ENCODE measurements at regions not wholly inside any gene's neighbourhood (a gene's known extent, or its start where the extent isn't known, plus 50 kb on each side); places are given as distances from the start of the nearest gene placed in this dataset.

GRCh38 chr2:762646-763045, 85.4 kb upstream of the TMEM18 start:
- Histone ChIP-seq H3K9me3 (no peaks in the 10 kb centered on the region), H3K36me3 (no peaks in the 10 kb centered on the region), H3K4me1 (no peaks in the 10 kb centered on the region), H3K4me3 (no peak overlapping the region), H3K27me3 (no peaks in the 10 kb centered on the region), H3K27ac (no peak overlapping the region)
- TF ChIP-seq POLR2A (IDR thresholded peaks at IDR 0.05) (no peak), CTCF (IDR thresholded peaks at IDR 0.05) (no peak)
- intact Hi-C loops (cut with DNase I; ENCODE audit: low total_unique reads) = no loop called here
- DNase-seq = no peak

- Histone ChIP-seq H3K36me3 (no peaks in the 10 kb centered on the region), H3K27me3 (no peaks in the 10 kb centered on the region), H3K4me1 (no peaks in the 10 kb centered on the region), H3K27ac (no peak overlapping the region), H3K9me3 (no peaks in the 10 kb centered on the region), H3K4me3 (no peak overlapping the region)
- DNase-seq = no peak
- intact Hi-C loops (cut with DNase I; ENCODE audit: low total_unique reads) = no loop called here
- TF ChIP-seq CTCF (IDR thresholded peaks at IDR 0.05) = no peak
- no peak for TF ChIP-seq POLR2A (IDR thresholded peaks at IDR 0.05)
Observed at GRCh38 chr2:761384-761783, 84.2 kb upstream of the TMEM18 start.

- no peak for DNase-seq
- intact Hi-C loops (cut with DNase I; ENCODE audit: low total_unique reads) = no loop called here
Observed at GRCh38 chr2:760001-760400, 82.8 kb upstream of the TMEM18 start.

GRCh38 chr2:758073-758820, 81.0 kb upstream of the TMEM18 start:
- TF ChIP-seq POLR2A (IDR thresholded peaks at IDR 0.05) (no peak), CTCF (IDR thresholded peaks at IDR 0.05) (no peak)
- no peak overlapping the region for H3K27ac ChIP-seq
- no peaks in the 10 kb centered on the region for H3K4me1 ChIP-seq
- no peaks in the 10 kb centered on the region for H3K9me3 ChIP-seq
- H3K27me3 ChIP-seq = no peaks in the 10 kb centered on the region
- intact Hi-C loops (cut with DNase I; ENCODE audit: low total_unique reads) = no loop called here
- H3K36me3 ChIP-seq = no peaks in the 10 kb centered on the region
- DNase-seq = no peak
- no peak overlapping the region for H3K4me3 ChIP-seq

More at GRCh38 chr2:760001-760400, 82.8 kb upstream of the TMEM18 start:
- TF ChIP-seq POLR2A (IDR thresholded peaks at IDR 0.05) (no peak), CTCF (IDR thresholded peaks at IDR 0.05) (no peak)
- Histone ChIP-seq H3K4me1 (no peaks in the 10 kb centered on the region), H3K9me3 (no peaks in the 10 kb centered on the region), H3K36me3 (no peaks in the 10 kb centered on the region), H3K27ac (no peak overlapping the region), H3K27me3 (no peaks in the 10 kb centered on the region), H3K4me3 (no peak overlapping the region)

GRCh38 chr2:753123-753522, 75.9 kb upstream of the TMEM18 start:
- TF ChIP-seq POLR2A (IDR thresholded peaks at IDR 0.05) = no peak
- no peak for DNase-seq
- H3K4me3 ChIP-seq = no peak overlapping the region
- no peaks in the 10 kb centered on the region for H3K9me3 ChIP-seq
- no peaks in the 10 kb centered on the region for H3K36me3 ChIP-seq
- H3K27me3 ChIP-seq = no peaks in the 10 kb centered on the region
- intact Hi-C loops (cut with DNase I; ENCODE audit: low total_unique reads) = no loop called here
- no peak overlapping the region for H3K27ac ChIP-seq
- no peaks in the 10 kb centered on the region for H3K4me1 ChIP-seq
